ENCODE measurements at regions not wholly inside any gene's neighbourhood (a gene's known extent, or its start where the extent isn't known, plus 50 kb on each side); places are given as distances from the start of the nearest gene placed in this dataset.

- no peaks in the 10 kb centered on the region for H3K9me3 ChIP-seq
- no peak overlapping the region for H3K4me3 ChIP-seq
- no peaks in the 10 kb centered on the region for H3K4me1 ChIP-seq
- no peak for DNase-seq (ENCODE audit: low spot score in 2 of 2)
- no peak overlapping the region for H3K27ac ChIP-seq
- WGBS = 91% methylated on average over 1 of the region's 1 CpG
- TF ChIP-seq POLR2AphosphoS5 (IDR thresholded peaks at IDR 0.05) (no peak), EP300 (IDR thresholded peaks at IDR 0.05) (no peak), POLR2A (IDR thresholded peaks at IDR 0.05) (no peak), CTCF (IDR thresholded peaks at IDR 0.05) (no peak)
- no peaks in the 10 kb centered on the region for H3K36me3 ChIP-seq
- H3K27me3 ChIP-seq = no peaks in the 10 kb centered on the region
Measured at GRCh38 chr4:137825505-137825904, 293.2 kb upstream of the PCDH18 start.

GRCh38 chr4:137823007-137823406 is 290.7 kb upstream of the PCDH18 start:
- Histone ChIP-seq H3K4me3 (no peak overlapping the region), H3K36me3 (no peaks in the 10 kb centered on the region), H3K27me3 (no peaks in the 10 kb centered on the region), H3K4me1 (no peaks in the 10 kb centered on the region), H3K27ac (no peak overlapping the region), H3K9me3 (no peaks in the 10 kb centered on the region)
- no peak for DNase-seq (ENCODE audit: low spot score in 2 of 2)
- TF ChIP-seq POLR2A (IDR thresholded peaks at IDR 0.05) (no peak), CTCF (IDR thresholded peaks at IDR 0.05) (no peak), POLR2AphosphoS5 (IDR thresholded peaks at IDR 0.05) (no peak), EP300 (IDR thresholded peaks at IDR 0.05) (no peak)
- WGBS = 71% methylated on average over 2 of the region's 2 CpGs

GRCh38 chr4:137819964-137820383 is 287.7 kb upstream of the PCDH18 start:
- TF ChIP-seq POLR2A (IDR thresholded peaks at IDR 0.05) (no peak), CTCF (IDR thresholded peaks at IDR 0.05) (no peak), EP300 (IDR thresholded peaks at IDR 0.05) (no peak), POLR2AphosphoS5 (IDR thresholded peaks at IDR 0.05) (no peak)

DNA sequence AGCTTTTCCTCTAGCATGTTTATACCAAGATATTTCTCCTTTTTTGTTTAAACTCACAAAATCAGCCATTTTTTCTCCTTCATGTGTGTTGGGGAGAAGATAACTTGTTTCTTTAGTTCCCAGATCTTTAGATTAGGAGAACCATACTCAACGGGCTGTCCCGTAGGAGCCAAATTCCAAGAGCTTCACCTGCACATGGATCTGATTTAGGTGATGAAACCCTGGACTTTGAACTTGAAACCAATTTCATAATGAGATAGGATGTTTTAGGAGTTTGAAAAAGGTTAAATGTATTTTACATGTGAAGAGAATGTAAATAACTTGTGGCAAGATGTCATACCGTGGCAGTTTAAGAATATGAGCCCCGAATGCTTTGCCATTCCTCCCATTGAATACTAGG is 280.0 kb upstream of the PCDH18 start:
- Histone ChIP-seq H3K4me3 (no peak overlapping the region), H3K4me1 (no peaks in the 10 kb centered on the region), H3K36me3 (no peaks in the 10 kb centered on the region), H3K9me3 (no peaks in the 10 kb centered on the region), H3K27me3 (no peaks in the 10 kb centered on the region), H3K27ac (no peak overlapping the region)
- DNase-seq (ENCODE audit: low spot score in 2 of 2) = no peak
- no peak for TF ChIP-seq CTCF (IDR thresholded peaks at IDR 0.05)
- TF ChIP-seq EP300 (IDR thresholded peaks at IDR 0.05) = no peak
- no peak for TF ChIP-seq POLR2A (IDR thresholded peaks at IDR 0.05)
- TF ChIP-seq POLR2AphosphoS5 (IDR thresholded peaks at IDR 0.05) = no peak
- 92% methylated on average over 4 of the region's 4 CpGs for WGBS

More at GRCh38 chr4:137819964-137820383, 287.7 kb upstream of the PCDH18 start:
- H3K27me3 ChIP-seq = no peaks in the 10 kb centered on the region
- H3K27ac ChIP-seq = no peak overlapping the region
- H3K9me3 ChIP-seq = no peaks in the 10 kb centered on the region
- H3K36me3 ChIP-seq = no peaks in the 10 kb centered on the region
- DNase-seq (ENCODE audit: low spot score in 2 of 2) = no peak
- 95% methylated on average over 1 of the region's 1 CpG for WGBS
- no peak overlapping the region for H3K4me3 ChIP-seq
- H3K4me1 ChIP-seq = no peaks in the 10 kb centered on the region

DNA sequence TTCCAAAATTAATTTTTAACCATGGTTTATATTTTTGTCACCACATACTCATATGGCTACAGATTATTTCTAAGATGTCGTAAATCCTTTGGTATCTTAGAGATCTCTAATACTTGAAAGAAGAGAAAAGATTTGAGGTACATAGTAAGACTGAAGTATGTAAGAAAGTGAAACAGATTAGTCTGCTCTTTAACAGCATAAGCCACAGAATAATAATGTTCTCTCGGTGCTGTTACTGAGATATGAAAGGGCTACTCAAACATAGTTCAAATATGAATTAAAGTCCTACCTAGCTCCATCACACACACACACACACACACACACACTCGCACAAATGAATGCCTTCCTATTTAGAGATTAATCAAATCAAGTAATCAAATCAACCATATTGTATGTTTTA is 274.1 kb upstream of the PCDH18 start:
- no peak for TF ChIP-seq EP300 (IDR thresholded peaks at IDR 0.05)
- no peak for TF ChIP-seq POLR2AphosphoS5 (IDR thresholded peaks at IDR 0.05)
- no peak for TF ChIP-seq POLR2A (IDR thresholded peaks at IDR 0.05)
- no peak for TF ChIP-seq CTCF (IDR thresholded peaks at IDR 0.05)
- Histone ChIP-seq H3K9me3 (no peaks in the 10 kb centered on the region), H3K36me3 (no peaks in the 10 kb centered on the region), H3K4me1 (no peaks in the 10 kb centered on the region), H3K27ac (no peak overlapping the region), H3K27me3 (no peaks in the 10 kb centered on the region), H3K4me3 (no peak overlapping the region)
- 86% methylated on average over 3 of the region's 3 CpGs for WGBS
- DNase-seq (ENCODE audit: low spot score in 2 of 2) = no peak

Measured in suprapubic skin (tissue), 4 donors.